ENCODE measurements at regions not wholly inside any gene's neighbourhood (a gene's known extent, or its start where the extent isn't known, plus 50 kb on each side); places are given as distances from the start of the nearest gene placed in this dataset.
"Not testable (repeated sequence)": the region's sequence is repeated elsewhere in the genome, so short reads cannot be mapped to it uniquely, and the experiment has no call there.

DNA sequence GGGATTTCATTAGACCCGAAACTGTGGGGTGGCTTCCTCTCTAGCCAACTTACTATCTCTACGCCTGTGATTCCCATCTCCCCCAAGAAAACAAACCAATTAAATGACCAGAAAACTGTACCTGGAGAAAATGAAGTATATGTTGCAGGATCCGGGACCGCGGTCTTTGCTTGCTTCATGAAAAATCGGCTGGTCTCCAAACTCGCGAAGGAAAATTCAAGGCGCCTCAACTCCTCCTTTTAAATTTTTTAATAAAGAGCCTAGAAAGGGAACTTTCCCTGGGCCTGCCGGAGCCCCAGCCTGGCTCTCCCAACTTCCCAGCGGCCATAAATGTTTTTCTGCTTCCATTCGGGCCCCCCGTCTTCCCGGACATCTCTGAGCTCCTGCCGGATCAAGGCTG, 110.8 kb upstream of the FOXD4L5 start:
- H3K36me3 Mint-ChIP-seq, H3K27ac Mint-ChIP-seq, H3K9me3 Mint-ChIP-seq, H3K27me3 Mint-ChIP-seq, H3K4me3 Mint-ChIP-seq, H3K4me1 Mint-ChIP-seq: not testable (repeated sequence)

DNA sequence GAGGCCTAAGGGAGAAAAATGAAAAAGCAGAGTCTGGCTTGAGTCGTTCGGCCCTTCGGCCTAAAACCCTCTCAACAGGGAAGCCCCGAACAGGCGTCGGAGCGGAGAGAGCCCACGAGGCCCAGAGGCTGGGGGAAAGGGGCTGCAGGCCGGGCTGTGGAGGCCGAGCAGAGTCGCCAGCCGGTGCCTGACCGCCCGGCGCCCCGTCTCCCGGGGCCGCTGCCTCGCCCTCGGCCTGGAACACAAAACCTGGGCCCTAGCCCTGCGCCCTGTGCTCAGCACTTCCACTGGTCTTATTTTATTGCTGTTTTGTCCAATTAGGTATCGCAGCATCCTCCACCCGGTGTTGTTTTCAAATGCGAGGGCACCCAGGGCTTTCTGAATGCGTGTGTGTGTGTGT, 110.1 kb upstream of the FOXD4L5 start:
- H3K4me1 Mint-ChIP-seq, H3K4me3 Mint-ChIP-seq: not testable (repeated sequence)

DNA sequence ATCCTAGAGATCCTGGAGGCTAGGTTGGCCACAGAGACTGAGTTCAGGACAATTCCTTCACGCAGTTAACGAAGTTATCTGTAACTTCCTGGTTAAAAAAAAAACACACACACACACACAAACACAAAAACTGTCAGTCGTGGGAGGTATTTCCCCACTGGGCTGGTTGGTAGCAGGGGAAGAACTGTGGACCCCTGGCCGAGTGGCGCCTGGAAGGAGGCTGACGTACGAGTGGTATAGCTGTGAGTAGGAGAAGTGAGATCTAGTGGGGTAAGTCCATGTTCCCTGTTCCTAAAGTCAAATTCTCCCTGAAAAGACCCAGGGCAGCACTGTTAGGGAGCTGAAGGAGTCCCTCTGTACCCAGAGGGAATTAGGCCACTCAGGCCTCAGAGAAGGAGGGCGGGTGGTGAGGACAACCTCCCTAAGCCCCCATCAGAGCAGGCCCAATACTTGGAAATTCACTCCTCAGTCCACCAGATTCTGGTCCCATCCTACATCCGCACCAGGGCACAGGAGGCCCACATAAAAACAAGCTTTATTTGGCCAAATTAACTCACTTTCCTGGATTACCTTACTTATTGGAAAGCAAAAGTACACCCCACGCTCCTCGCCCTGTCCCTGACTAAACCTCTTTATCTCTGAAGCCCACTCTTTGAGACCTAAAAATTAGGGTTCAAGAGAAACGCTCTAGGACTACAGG, 108.3 kb upstream of the FOXD4L5 start:
- not testable (repeated sequence) for H3K27me3 Mint-ChIP-seq, H3K27ac Mint-ChIP-seq, H3K9me3 Mint-ChIP-seq, H3K4me1 Mint-ChIP-seq, H3K4me3 Mint-ChIP-seq, H3K36me3 Mint-ChIP-seq

More for the DNA sequence above, 110.1 kb upstream of the FOXD4L5 start:
- H3K36me3 Mint-ChIP-seq, H3K27ac Mint-ChIP-seq, H3K27me3 Mint-ChIP-seq, H3K9me3 Mint-ChIP-seq: not testable (repeated sequence)

DNA sequence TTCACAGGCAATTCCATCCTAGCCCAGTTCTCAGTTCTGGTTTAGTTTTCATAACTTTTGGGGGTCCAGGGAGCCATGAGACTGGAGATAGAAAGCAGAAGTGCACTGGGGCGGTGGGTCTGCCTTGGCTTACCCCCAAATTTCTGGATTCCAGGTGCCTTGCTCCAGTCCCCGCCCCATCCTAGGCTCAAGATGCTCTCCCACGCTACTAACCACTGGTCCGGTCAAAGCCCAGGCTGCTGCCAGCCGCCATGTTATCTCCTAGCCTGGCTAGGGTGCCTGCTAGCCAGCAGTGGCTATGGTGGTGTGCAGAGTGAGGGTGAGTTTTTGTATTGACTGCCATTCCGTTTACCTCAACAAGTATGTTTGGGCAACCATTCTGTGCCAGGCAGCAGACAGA, 107.6 kb upstream of the FOXD4L5 start:
- H3K4me1 Mint-ChIP-seq, H3K36me3 Mint-ChIP-seq, H3K27me3 Mint-ChIP-seq, H3K4me3 Mint-ChIP-seq, H3K9me3 Mint-ChIP-seq, H3K27ac Mint-ChIP-seq: not testable (repeated sequence)

DNA sequence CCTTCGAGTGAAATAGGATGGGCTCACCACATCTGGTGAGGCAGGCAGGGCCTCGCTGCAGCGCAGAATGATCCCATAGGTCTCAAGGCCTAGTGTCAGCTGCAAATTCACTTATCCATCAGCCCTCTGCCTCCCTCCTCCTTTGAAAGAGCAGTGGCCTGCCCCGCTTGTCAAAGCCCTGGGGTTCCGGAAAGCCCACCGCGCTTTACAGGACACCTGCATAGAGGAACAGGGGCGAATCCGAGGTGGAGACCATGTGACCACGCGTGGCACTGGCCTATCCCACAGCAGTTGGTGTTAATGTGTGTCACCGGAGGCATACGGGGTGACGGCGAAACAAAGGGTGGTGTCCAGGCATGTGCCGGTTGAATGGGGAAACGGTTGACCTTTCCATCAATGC, 104.7 kb upstream of the FOXD4L5 start:
- not testable (repeated sequence) for H3K4me1 Mint-ChIP-seq, H3K27ac Mint-ChIP-seq, H3K4me3 Mint-ChIP-seq, H3K9me3 Mint-ChIP-seq, H3K27me3 Mint-ChIP-seq, H3K36me3 Mint-ChIP-seq

DNA sequence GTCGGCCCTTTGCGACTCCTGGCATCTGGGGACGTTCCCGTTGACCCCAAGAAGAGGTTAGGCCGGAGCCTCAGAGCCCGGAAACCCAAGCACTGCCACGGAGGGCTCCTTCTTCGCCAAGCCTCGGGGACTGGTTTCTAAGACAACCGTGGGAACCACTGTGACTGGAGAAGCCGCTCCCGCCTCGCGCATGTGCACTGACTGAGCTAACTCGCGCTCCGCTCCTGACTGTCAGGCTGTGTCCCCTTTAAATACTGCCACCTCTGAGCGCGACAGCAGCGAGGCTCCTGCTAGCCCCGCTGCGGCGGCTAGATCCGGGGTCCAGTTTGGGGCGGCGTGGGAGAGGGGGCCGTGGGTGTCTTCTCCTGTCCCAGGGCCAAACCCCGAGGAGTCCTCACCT, 104.2 kb upstream of the FOXD4L5 start:
- H3K4me1 Mint-ChIP-seq, H3K36me3 Mint-ChIP-seq, H3K27me3 Mint-ChIP-seq, H3K9me3 Mint-ChIP-seq, H3K27ac Mint-ChIP-seq, H3K4me3 Mint-ChIP-seq: not testable (repeated sequence)

DNA sequence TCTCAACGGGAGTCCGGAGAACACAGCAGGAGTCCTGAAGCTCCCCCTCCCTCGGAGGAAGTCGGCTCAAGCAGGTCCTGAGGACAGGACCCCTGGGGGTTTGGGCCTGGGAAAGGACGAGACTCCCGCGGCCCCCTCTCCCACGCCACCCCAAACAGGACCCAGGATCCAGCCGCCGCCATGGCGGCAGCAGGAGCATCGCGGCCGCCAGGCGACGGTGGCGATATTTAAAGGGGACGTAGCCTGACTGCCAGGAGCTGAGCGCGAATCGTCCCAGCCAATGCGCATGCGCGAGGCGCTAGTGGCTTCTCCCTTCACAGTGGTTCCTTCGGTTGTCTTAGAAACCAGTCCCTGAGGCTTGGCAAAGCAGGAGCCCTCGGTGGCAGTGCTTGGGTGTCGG, 101.7 kb upstream of the FOXD4L5 start:
- H3K36me3 Mint-ChIP-seq, H3K4me1 Mint-ChIP-seq, H3K27me3 Mint-ChIP-seq, H3K9me3 Mint-ChIP-seq, H3K27ac Mint-ChIP-seq: not testable (repeated sequence)
- peak overlapping the region; percentile 57 for H3K4me3 Mint-ChIP-seq

DNA sequence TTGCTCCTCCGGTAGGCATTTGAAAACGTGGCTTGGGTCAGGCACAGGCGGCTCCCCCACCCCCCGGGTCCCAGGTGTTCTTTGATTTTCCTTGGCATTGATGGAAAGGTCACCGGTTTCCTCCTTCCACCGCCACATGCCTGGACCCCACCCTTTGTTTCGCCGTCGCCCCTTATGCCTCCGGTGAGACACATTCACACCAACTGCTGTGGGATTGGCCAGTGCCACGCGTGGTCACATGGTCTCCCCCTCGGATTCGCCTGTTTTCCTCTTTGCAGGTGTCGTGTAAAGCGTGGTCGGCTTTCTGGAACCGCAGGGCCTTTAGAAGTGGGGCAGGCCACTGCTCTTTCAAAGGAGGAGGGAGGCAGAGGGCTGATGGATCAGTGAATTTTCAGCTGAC, 101.2 kb upstream of the FOXD4L5 start:
- not testable (repeated sequence) for H3K9me3 Mint-ChIP-seq, H3K4me3 Mint-ChIP-seq, H3K4me1 Mint-ChIP-seq, H3K27ac Mint-ChIP-seq, H3K36me3 Mint-ChIP-seq, H3K27me3 Mint-ChIP-seq

DNA sequence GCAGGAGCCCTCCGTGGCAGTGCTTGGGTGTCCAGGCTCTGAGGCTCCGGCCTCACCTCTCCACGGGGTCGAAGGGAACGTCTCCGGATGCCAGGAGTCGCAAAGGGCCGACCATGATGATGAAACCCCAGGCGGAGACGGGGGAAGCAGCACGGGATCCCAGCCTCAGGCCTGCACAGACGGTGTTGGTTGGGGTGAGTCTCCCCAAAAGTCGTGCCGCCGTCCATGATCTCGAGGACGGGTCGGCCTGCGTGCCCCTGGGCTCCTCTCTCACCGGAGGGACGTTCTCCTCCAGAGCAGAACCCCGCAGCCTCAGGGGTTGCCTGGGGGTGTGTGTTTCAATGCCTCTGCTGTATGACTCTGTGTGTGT, 100.6 kb upstream of the FOXD4L5 start:
- not testable (repeated sequence) for H3K4me1 Mint-ChIP-seq, H3K27me3 Mint-ChIP-seq, H3K9me3 Mint-ChIP-seq, H3K27ac Mint-ChIP-seq, H3K4me3 Mint-ChIP-seq, H3K36me3 Mint-ChIP-seq

DNA sequence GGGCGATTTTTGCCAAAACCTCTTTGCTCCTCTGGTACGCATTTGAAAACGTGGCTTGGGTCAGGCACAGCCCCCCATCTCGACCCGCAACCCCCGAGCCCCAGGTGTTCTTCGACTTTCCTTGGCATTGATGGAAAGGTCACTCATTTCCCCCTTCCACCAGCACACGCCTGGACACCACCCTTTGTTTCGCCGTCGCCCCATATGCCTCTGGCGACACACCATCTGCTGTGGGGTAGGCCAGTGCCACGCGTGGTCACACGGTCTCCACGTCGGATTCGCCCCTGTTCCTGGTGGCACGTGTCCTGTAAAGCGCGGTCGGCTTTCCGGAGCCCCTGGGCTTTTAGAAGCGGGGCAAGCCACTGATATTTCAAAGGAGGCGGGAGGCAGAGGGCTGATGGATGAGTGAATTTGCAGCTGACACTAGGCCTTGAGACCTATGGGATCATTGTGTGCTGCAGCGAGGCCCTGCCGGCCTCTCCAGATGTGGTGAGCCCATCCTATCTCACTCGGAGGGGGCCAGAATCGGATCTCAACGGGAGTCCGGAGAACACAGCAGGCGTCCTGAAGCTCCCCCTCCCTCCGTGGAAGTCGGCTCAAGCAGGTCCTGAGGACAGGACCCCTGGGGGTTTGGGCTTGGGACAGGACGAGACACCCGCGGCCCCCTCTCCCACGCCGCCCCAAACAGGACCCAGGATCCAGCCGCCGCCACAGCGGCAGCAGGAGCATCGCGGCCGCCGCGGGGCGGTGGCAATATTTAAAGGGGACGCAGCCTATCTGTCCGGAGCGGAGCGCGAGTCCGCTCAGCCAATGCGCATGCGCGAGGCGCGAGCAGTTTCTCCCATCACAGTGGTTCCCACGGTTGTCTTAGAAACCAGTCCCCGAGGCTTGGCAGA, 100.0 kb upstream of the FOXD4L5 start:
- H3K27ac Mint-ChIP-seq, H3K27me3 Mint-ChIP-seq, H3K36me3 Mint-ChIP-seq, H3K4me3 Mint-ChIP-seq, H3K9me3 Mint-ChIP-seq, H3K4me1 Mint-ChIP-seq: not testable (repeated sequence)

DNA sequence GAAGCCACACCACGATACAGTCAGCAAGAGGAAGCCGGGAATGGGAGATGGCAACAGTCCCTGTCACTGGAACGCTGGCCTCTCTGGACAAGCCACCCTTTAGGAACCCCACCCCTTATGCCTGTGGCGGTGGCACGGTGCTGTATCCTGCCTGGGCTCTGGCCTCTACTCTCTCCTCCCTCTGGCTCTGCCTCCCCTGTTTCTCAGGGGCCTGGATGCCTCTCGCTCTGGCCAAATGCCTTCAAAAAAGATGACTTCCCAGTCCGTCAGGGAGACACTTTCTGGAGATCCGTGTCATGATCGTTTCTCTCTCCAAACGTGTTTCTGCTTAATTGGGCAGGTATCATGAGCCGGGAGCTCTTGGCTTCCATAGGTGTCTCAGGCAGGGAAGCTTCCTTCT, 99.1 kb upstream of the FOXD4L5 start:
- H3K27ac Mint-ChIP-seq, H3K27me3 Mint-ChIP-seq, H3K4me3 Mint-ChIP-seq, H3K9me3 Mint-ChIP-seq, H3K4me1 Mint-ChIP-seq, H3K36me3 Mint-ChIP-seq: not testable (repeated sequence)

DNA sequence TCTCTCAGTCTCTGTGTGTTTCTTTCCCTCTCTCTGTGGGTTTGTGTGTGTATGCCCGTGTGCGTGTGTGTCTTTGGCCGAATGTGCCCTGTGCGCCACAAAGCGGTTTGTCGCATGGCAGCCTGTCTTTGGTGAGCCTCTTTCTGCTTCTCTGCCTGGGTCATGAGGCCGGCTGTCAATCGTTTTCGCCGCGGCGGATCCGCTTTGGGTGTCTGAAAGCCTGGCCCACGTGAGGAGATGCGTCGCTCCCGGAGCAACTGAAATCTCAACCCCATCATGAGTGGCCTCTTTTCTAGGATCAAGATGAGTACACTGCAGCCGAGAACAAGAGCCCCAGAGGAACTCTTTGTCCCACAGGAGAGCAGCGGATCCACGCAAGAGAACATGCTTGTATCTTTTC, 98.6 kb upstream of the FOXD4L5 start:
- H3K27me3 Mint-ChIP-seq, H3K9me3 Mint-ChIP-seq, H3K4me1 Mint-ChIP-seq, H3K36me3 Mint-ChIP-seq, H3K27ac Mint-ChIP-seq: not testable (repeated sequence)
- peak overlapping the region; percentile 42 for H3K4me3 Mint-ChIP-seq

DNA sequence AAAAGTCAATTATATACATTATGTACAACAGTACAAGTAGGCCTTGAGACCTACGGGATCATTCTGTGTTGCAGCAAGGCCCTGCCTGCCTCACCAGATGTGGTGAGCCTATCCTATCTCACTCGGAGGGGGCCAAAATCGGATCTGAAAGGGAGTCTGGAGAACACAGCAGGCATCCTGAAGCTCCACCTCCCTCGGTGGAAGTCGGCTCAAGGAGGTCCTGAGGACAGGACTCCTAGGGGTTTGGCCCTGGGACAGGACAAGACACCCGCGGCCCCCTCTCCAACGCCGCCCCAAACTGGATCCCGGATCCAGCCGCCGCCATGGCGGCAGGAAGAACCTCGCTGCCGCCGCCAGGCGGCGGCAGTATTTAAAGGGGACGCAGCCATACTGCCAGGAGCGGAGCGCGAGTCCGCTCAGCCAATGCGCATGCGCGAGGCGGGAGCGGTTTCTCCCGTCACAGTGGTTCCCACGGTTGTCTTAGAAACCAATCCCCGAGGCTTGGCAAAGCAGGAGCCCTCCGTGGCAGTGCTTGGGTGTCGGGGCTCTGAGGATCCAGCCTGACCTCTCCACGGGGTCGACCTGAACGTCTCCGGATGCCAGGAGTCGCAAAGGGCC, 97.8 kb upstream of the FOXD4L5 start:
- H3K27me3 Mint-ChIP-seq, H3K27ac Mint-ChIP-seq, H3K4me1 Mint-ChIP-seq, H3K4me3 Mint-ChIP-seq, H3K9me3 Mint-ChIP-seq, H3K36me3 Mint-ChIP-seq: not testable (repeated sequence)

Measured in activated naive CD4-positive, alpha-beta T cell treated with anti-CD3 and anti-CD28 coated beads, Interleukin-2, amount 50 U/mL, for 24 hours (primary cell).